ENCODE measurements at regions not wholly inside any gene's neighbourhood (a gene's known extent, or its start where the extent isn't known, plus 50 kb on each side); places are given as distances from the start of the nearest gene placed in this dataset.
"Not testable (repeated sequence)": the region's sequence is repeated elsewhere in the genome, so short reads cannot be mapped to it uniquely, and the experiment has no call there.

- in situ Hi-C loops (cut with MboI; ENCODE audit: low sequenced_read_pairs): no loop called here
These were observed 127.8 kb upstream of the SLC7A14 start for GRCh38 chr3:170713653-170714052.

GRCh38 chr3:170712798-170713197 is 126.9 kb upstream of the SLC7A14 start:
- in situ Hi-C loops (cut with MboI; ENCODE audit: low sequenced_read_pairs): no loop called here

DNA sequence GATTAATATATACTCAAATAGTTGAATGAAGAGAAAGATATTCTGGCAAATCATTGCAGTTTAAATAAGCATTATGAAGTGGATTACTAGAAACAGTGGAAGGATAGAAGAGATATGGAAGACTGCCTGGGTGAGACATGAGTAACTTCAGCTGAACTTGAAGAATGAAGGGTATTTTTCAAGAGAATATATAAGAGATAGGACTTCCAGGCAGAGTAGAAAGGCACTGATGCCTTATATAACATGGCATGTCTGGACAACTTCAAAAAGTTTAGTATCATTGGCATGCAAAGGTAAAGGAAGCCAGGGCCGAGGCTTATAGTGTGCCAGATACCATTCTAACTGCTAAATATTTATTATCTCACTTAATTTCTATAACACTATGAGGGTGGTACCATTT is 126.5 kb upstream of the SLC7A14 start:
- in situ Hi-C loops (cut with MboI; ENCODE audit: low sequenced_read_pairs): no loop called here

DNA sequence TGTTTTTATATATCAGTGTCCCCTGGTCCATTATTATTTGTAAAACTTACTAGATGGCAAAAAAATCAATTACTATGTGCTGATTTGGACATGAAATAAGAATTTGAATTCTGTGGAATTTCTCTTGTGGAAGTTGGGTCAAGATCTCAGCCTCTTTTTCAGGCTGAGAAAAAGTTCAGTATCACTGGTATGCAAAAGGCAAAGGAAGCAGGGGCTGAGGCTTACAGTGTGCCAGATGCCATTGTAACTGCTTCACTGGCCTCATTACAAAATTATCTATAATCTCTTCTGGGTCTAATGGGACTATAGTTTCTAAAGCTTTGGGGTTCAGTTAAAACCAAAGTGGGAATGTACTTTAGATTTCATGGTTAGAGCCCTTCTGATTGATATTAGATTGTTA is 125.9 kb upstream of the SLC7A14 start:
- in situ Hi-C loops (cut with MboI; ENCODE audit: low sequenced_read_pairs): no loop called here

- in situ Hi-C loops (cut with MboI; ENCODE audit: low sequenced_read_pairs): no loop called here
These were observed 123.2 kb upstream of the SLC7A14 start for GRCh38 chr3:170709046-170709445.

DNA sequence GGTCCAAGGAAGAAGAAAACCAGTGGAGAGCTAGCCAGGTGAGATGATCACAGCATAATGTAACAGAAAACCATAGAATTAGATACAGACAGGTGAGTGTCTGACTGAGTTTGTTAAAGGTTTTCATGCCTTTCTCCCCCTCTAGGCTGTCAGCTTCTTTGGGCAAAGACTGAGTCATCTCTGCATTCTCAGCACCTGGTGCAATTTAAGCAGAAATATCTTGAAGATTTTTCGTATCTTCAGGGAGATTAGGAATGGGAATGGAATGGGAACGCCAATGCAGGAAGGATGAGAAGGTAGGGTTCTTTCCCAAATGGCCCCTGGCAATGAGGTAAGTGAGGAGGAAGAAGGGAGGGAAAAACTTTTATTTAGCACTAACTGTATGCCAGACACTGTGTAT is 122.0 kb upstream of the SLC7A14 start:
- in situ Hi-C loops (cut with MboI; ENCODE audit: low sequenced_read_pairs): no loop called here

- in situ Hi-C loops (cut with MboI; ENCODE audit: low sequenced_read_pairs): no loop called here
These were observed 119.3 kb upstream of the SLC7A14 start for GRCh38 chr3:170705131-170705530.

DNA sequence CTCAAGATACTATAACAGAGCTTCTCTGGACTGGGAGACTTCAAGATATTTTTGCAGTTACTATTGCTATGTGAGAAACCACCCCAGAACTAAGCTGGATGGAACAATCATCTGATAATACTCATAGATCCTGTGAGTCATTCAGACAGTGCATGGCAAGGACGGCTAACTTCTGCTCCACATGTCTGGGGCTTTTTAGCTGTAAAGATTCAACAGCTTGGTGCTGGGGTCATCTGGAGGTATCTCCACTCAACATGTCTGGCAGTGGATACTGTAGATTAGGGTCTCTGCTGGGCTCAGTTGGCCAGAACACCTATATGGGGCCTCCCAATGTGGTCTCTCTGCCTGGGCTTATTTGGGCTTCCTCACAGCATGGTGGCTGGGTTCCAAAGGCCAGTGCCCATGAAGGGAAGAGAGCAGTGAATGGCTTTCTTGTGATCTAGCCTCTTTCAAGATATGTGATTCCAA is 117.3 kb upstream of the SLC7A14 start:
- in situ Hi-C loops (cut with MboI; ENCODE audit: low sequenced_read_pairs): no loop called here

- in situ Hi-C loops (cut with MboI; ENCODE audit: low sequenced_read_pairs): no loop called here
These were observed 116.1 kb upstream of the SLC7A14 start for GRCh38 chr3:170701696-170702678.

DNA sequence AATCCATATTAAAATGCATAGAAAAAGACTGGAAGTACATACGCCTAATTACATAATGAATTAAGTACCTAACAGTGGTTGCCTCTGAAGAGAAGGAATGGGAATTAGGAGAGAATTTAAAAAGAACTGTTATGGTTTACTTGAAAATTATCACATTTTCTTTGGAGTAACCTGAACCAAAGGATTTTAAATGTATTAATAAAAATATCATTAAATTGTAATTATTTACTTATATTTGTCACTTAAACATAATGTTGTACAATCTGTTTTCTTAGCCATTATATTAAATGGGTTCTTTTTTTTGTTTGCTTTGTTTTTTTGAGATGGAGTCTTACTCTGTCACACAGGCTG is 114.2 kb upstream of the SLC7A14 start:
- in situ Hi-C loops (cut with MboI; ENCODE audit: low sequenced_read_pairs): no loop called here

- in situ Hi-C loops (cut with MboI; ENCODE audit: low sequenced_read_pairs): no loop called here
These were observed 113.5 kb upstream of the SLC7A14 start for GRCh38 chr3:170699158-170700053.

DNA sequence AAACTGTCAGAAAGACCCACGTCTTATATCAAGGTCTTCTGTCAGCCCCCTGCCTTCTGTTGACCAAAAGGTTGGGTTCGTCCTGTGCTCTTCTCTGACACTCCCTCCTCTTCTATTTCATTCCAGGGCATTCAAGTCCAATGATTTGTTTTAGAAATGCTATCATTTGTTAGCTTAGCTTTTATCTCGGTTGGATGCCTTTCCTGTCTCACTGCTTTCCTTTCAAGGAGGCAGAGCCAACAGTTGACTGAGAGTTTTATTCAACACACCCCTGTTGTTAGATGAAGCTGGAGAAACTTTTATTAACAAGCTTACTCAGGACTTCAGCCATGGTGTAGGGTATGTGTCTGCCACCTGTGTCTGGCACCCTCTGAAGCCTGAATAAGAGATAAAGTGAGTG is 112.0 kb upstream of the SLC7A14 start:
- in situ Hi-C loops (cut with MboI; ENCODE audit: low sequenced_read_pairs): no loop called here

- in situ Hi-C loops (cut with MboI; ENCODE audit: low sequenced_read_pairs): no loop called here
These were observed 111.3 kb upstream of the SLC7A14 start for GRCh38 chr3:170697131-170697530.

DNA sequence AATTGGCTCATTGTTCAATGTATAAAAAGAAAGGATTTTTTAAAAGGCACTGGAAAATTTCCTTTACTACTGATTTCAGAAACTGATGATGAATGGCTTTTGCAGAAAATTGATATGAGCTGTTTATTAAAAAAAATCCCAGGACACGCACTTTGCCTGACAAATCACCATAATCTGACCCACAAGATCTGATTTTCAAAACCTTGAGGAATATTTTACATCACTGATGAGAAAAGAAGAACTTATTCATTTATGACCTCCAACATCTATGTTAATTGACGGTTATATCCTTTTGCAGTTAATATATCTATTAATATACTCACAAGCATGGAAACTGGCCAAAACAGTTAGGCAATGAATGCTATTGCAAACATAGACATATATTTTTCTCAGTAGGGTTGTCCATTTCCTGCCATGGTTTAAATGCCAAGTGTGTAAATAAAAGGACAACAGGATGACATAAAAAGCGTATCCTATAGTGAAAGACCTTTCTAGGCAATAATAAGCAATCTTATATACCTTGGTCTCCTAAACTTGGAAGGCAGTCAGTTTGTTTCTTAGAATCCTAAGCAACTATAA is 109.7 kb upstream of the SLC7A14 start:
- in situ Hi-C loops (cut with MboI; ENCODE audit: low sequenced_read_pairs): no loop called here

DNA sequence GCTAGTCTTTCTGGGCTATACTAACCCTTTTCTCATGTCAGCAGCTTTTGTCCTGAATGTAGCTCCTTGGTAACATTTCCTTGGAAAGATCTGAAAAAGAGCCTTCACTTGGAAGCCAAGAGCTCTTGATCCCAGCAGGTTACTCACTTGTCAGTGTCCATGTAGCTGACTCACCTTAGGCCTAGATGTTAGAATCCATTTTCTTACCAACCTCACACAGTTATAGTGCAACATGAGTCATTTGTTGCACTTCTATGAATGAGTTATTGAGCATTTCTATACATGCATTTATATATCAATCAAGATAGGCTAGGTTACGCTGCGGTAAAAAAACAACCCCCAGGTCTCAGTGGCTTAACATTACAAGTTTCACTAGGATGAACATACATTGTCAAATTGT is 106.8 kb upstream of the SLC7A14 start:
- in situ Hi-C loops (cut with MboI; ENCODE audit: low sequenced_read_pairs): no loop called here

GRCh38 chr3:170690661-170690981 is 104.7 kb upstream of the SLC7A14 start:
- in situ Hi-C loops (cut with MboI; ENCODE audit: low sequenced_read_pairs): no loop called here

DNA sequence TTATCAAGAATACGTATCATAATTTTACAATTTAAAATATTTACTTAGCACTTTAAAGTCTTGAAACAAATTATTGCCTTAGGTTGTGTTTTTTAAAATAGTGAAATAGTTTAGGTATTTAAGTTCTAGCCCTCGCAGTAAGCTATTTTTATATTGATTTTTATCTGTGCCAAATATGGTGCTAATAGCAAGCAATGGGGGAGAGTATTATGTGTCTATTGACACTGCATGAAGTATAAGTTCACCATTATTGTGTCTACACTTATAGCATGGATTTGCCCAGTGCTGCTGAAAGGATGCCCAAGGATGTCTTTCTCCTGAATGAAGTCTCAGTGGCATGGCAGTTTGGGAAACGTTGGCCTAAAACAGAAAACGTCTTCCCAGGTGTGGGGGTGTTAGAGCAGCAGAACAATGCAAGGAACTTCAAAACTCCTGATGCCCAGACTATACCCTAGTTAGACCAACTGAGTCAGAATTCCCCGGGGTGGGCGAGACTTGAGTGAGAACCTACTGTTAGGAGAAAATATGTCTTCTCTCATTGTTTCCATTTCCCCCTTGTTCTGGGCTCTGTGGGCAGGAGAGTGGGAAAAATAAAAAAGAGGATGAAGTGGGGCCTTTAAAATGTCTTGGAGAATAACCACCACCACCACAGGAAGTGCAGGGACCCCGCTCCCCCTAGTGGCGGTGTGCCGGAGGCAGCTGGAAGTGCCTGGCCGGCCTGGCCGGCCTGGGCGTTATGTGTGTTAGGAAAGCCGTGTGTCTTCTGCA is 104.2 kb upstream of the SLC7A14 start:
- in situ Hi-C loops (cut with MboI; ENCODE audit: low sequenced_read_pairs): no loop called here

DNA sequence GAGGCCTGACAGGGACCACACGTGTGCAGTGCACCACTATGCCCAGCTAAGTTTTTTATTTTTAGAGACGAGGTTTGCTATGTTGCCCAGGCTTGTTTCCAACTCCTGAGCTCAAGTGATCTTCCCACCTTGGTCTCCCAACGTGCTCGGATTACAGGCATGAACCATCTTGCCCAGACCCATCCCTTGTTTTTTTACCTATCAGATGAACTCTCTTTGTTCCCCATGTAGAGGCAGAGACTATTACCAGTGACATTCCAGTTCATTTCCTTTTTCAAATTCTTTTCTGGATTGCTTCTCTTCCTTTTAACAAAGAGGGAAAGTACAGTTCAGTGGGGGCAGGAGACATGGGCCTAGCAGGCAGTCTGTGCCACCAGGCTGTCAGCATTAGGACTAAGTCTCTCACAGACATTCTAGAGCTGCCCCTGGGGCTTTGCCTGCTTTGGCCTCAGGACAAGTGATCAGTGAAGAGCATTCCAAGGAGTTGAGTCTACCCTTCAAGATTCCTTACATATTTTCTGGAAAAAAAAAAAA is 103.5 kb upstream of the SLC7A14 start:
- in situ Hi-C loops (cut with MboI; ENCODE audit: low sequenced_read_pairs): no loop called here

- in situ Hi-C loops (cut with MboI; ENCODE audit: low sequenced_read_pairs): not testable (repeated sequence)
These were observed 102.3 kb upstream of the SLC7A14 start for GRCh38 chr3:170688222-170688621.

DNA sequence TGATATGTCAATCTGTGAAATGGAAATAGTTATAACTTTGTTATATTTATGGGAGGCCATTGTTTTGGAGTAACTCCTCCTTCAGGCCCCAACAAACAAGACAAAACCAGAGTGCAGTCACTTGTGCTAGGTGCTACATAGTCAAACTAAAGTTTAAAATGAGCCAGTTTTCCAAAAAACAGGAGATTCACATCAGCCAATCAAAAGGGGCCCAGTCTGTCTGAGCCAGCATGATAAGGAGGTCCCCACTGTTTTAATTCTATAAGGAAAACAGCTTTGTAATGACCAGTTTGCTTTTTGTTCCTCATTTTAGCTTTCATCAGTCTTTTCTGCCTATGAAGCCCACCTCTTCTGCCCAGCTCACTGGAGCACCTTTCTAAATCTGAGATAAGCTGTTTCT is 94.7 kb upstream of the SLC7A14 start:
- in situ Hi-C loops (cut with MboI; ENCODE audit: low sequenced_read_pairs): no loop called here
